ENCODE measurements at regions not wholly inside any gene's neighbourhood (a gene's known extent, or its start where the extent isn't known, plus 50 kb on each side); places are given as distances from the start of the nearest gene placed in this dataset.
A peak's percentile ranks its signal among the peaks of the same experiment; 100 is the strongest.
"Not testable (repeated sequence)": the region's sequence is repeated elsewhere in the genome, so short reads cannot be mapped to it uniquely, and the experiment has no call there.

GRCh38 chr14:38721822-38722431, 381.1 kb downstream of the SEC23A start:
- DNase-seq (ENCODE audit: low read depth in 2 of 3, low spot score in 1 of 3): peak in 2 of 3 donors; percentile 7 to 32

DNA sequence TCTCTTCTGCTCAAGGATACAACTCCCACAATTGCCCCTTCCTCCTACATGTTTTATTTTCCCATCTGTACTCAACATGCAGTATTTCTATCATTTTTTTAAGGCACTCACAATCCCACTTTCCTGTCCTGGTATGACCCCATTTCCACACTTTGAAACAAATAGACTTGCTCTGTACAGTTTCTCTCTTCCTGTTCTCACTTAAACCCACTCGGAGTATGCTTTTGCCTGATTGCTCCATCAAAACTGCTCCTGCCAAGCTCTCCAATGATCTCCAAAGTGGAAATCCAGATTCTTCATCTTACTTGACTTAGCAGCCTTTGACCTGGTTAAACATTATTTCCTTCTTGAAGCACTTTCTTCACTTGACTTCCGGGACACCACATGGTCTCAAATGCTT, 384.5 kb downstream of the SEC23A start:
- no peak for DNase-seq (ENCODE audit: low read depth in 2 of 3, low spot score in 1 of 3)

GRCh38 chr14:38716926-38717325, 386.1 kb downstream of the SEC23A start:
- DNase-seq (ENCODE audit: low read depth in 2 of 3, low spot score in 1 of 3): no peak

DNA sequence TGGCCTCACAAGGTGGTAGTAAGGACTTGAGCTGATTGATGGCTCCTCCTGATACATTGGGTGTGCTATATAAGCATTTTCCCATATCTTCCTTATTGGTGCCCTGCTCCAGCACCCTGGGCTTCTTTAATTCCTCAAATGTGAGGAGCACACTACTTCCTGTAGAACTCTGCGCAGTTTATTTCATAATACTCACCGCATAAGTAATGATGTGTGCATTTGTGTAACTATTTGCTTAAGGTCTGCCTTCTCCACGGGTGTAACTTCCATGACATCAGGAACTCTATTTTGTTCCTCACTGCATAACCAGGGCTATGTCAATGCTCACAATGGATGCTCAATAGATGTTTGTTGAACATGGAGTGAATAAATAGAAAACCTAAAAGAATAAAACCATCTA, 392.2 kb downstream of the SEC23A start:
- no peak for DNase-seq (ENCODE audit: low read depth in 2 of 3, low spot score in 1 of 3)

DNA sequence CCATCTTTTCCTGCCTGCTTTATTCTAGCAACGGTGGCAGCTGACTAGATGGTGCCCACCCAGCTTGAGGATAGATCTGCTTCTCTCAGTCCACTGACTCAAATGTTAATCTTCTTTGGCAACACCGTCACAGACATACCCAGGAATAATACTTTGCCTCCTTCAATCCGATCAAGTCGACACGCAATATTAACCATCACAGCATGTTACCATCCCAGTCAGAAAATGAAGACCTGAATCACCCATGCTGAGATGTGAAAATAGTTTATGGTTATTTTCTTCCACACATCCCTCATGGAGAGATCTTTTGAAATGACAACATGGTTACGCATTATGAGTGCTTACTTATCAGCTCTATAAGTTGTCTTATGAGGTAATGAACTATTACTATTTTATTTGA, 392.8 kb downstream of the SEC23A start:
- no peak for DNase-seq (ENCODE audit: low read depth in 2 of 3, low spot score in 1 of 3)

DNA sequence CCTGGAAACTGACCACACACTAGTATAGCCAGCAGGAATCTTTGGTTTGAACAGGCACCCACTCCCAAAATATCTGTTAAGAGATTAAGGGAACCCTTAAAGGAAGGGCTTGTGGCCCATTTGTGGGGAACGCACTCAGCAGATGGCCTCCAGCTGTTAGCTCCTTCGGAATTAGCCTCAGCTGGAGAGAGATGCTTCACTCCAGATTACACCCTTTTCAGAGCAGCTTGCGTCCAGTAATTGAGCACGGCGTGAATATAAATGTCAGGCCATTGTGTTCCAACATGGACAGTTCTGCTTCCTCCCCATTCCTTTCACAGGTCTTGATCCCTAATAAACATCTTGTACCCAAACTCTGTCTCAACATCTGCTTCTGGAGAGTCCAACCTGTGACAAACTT, 397.8 kb downstream of the SEC23A start:
- no peak for DNase-seq (ENCODE audit: low read depth in 2 of 3, low spot score in 1 of 3)

GRCh38 chr14:38704220-38704619, 398.8 kb downstream of the SEC23A start:
- DNase-seq (ENCODE audit: low read depth in 2 of 3, low spot score in 1 of 3): no peak

GRCh38 chr14:38696925-38697324, 406.1 kb downstream of the SEC23A start:
- DNase-seq (ENCODE audit: low read depth in 2 of 3, low spot score in 1 of 3): no peak

- no peak for DNase-seq (ENCODE audit: low read depth in 2 of 3, low spot score in 1 of 3)
These were observed 409.6 kb downstream of the SEC23A start for GRCh38 chr14:38693423-38693822.

DNA sequence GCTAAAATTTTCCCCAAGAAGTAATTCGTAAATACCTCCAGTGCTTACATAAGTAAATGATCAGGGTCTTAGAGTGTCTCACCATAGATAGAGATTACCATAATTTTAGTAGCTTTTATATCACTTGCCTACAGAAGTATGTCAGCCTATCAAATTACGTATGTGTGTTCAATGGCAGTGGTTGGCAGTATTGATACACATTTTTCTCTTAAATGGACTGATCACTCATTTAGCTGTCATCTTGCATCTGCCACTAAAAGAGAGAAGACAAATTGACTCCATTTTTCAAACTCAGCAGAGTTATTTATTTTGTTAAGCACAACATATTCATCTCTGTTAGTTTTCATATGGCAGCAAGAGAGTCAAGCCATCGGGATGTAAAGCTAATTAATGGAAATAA, 413.1 kb upstream of the CLEC14A start:
- DNase-seq (ENCODE audit: low read depth in 2 of 3, low spot score in 1 of 3): no peak

- DNase-seq (ENCODE audit: low read depth in 2 of 3, low spot score in 1 of 3): no peak
These were observed 407.5 kb upstream of the CLEC14A start for GRCh38 chr14:38663382-38663781.

DNA sequence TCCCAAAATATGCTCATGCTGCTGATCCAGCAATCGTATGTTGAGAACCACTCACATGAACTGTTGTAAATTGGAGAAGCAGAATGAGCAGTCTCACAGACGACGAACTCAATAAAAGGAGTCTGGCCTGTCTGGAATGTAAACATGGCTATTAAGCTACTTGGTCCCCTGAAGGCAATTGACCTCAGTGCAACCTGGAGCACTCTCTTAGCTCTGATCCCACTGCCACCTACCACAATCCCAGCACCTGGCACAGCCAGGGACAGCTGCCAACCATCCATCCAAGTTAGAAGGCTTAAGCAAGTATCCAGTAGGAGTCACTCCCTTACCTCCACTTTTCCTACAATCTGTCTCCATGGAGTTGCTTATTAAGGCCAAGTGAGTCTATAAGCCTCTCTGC, 406.9 kb upstream of the CLEC14A start:
- DNase-seq (ENCODE audit: low read depth in 2 of 3, low spot score in 1 of 3): no peak

- no peak for DNase-seq (ENCODE audit: low read depth in 2 of 3, low spot score in 1 of 3)
These were observed 390.5 kb upstream of the CLEC14A start for GRCh38 chr14:38646391-38646790.

DNA sequence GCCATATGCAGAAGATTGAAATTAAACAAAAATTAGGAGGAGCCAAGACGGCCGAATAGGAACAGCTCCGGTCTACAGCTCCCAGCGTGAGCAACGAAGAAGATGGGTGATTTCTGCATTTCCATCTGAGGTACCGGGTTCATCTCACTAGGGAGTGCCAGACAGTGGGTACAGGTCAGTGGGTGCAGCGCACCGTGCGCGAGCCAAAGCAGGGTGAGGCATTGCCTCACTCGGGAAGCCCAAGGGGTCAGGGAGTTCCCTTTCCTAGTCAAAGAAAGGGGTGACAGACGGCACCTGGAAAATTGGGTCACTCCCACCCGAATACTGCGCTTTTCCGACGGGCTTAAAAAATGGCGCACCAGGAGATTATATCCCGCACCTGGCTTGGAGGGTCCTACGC, 379.0 kb upstream of the CLEC14A start:
- DNase-seq (ENCODE audit: low read depth in 2 of 3, low spot score in 1 of 3): not testable (repeated sequence)

DNA sequence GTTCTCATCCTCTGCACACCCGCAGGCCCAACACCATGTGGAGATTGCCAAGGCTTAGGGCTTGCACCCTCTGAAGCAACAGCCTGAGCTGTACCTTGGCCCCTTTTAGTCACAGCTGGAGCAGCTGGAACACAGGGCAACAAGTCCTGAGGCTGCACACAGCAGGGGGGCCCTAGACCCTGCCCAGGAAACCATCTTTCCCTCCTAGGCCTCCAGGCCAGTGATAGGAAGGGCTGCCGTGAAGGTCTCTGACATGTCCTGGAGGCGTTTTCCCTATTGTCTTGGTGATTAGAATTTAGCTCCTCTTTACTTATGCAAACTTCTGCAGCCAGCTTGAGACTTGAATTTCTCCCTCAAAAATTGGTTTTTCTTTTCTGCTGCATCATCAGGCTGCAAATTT, 373.5 kb upstream of the CLEC14A start:
- DNase-seq (ENCODE audit: low read depth in 2 of 3, low spot score in 1 of 3): no peak

DNA sequence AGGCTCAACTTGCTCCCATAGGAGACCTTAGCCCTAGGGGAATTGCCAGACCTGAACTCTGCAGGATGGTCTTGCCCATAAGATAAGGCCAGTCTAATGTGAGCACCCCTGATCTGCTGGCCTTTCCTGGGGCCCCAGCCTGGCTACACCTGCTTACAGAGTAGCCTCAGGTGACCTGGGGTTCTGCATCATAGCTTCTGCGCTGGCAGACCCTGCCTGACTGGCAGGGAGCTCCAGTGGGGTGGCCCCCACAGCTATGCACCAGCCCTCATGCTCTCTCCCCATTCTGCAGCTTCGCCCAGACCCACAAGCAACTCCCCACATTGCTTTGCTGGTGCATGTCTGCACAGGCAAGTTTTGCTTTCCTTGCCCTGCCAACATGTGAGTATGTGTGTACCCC, 371.3 kb upstream of the CLEC14A start:
- DNase-seq (ENCODE audit: low read depth in 2 of 3, low spot score in 1 of 3): no peak

DNA sequence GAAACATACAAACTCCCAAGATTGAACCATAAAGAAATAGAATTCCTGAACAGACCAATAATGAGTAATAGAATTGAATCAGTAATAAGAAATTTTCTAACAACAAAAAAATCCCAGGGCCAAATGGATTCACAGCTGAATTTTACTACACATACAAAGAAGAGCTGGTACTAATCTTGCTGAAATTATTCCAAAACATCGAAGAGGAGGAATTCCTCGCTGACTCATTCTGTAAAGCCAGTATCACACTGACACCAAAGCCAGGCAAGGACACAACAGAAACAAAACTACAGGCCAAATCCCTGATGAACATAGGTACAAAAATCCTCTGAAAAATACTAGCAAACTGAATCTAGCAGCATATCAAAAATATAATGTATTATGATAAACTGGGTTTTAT, 367.8 kb upstream of the CLEC14A start:
- DNase-seq (ENCODE audit: low read depth in 2 of 3, low spot score in 1 of 3): no peak

DNA sequence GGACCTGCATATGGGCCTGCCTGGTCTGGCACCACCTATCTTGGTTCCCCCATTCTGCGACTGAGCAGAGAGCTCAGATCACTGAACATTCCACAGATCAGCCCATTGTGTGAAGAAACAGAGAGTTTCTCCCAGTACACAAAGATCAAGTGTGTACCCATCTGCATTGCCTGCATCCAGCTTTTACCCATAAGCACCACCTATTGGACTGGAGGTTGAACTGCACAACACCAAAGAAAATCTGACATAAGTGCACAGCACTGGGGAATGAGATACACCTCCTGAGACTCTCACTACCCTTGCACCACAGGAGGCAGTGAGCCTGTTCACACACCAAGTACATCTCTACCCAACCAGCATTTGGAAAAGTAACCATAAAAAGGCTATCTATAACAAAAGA, 362.6 kb upstream of the CLEC14A start:
- no peak for DNase-seq (ENCODE audit: low read depth in 2 of 3, low spot score in 1 of 3)

DNA sequence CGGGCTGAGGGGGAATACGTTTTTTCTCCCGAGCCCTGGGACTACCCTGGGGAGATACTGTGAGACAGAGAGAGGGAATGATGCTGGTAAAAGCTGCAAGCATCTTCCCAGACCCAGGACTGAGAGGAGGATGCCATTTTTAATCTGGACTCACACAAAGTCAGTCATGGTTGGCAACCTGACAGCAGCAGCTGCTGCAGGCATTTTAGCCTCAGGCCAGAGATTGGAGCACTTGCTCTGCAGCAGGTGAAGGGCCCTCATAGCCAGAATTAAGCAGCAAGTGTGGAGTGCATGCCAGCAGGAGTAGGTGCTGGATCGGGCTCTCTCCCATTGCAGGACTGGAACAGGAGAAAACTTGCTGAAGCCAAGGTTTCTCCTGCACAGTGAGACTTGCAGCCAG, 361.1 kb upstream of the CLEC14A start:
- DNase-seq (ENCODE audit: low read depth in 2 of 3, low spot score in 1 of 3): no peak

- DNase-seq (ENCODE audit: low read depth in 2 of 3, low spot score in 1 of 3): no peak
These were observed 356.0 kb upstream of the CLEC14A start for GRCh38 chr14:38611928-38612327.

DNA sequence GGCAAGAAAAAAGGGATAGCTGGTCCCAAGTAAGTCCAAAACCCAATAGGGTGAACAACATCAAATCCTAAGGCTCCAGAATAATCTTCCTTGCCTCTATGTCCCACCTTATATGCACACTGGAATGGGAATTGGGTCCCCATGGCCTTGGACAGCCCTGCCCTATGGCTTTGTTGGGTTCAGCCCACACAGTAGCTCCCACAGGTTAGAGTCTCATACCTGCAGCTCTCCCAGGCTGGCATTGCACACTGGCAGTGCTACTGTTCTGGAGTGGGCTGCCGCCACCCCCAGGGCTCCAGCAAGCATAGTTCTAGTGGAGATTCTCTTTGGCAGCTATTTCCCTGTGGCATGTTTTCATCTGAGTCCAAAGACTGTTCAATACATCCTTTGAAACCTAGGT, 352.4 kb upstream of the CLEC14A start:
- DNase-seq (ENCODE audit: low read depth in 2 of 3, low spot score in 1 of 3): no peak

DNA sequence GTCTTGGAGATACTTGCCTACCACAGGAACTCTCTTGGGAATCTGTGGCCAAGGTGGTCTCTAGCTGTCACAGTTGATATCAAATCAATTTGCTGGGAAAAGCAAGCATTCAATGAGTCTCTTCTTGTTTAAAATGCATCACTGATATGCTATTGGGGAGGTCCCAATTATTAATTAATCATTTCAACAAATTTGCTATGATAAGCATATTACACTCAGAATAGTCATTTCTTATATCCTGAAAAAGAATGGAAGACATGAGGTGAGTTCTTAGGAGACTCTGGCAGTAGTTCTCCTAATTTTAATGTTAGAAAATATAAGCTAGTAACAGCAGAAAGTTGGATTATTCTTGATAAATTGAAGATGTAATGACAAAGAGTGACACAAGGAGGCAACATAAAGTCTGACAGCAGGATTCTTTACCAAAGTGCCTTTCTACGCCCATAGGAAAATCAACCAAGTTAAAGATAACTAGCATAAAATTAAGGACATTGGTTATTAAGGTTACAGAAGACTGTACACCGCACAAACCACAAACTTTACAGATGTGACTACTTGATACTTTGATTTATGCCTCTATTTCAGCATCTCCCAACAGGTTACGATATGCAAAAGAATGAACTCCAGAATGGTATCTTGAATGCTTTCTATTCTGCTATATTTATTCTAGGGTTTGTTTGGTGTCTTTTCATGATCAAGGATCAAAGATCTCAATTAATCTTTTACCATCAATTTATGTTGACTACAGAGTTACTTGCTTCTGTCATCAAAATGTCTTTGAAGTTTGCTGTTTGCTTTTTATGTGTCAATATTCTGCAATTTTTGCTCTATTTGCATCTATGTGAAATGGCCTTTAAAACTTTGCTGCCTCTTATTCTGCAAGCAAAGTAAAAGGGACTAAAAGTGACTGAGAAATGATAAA, 349.6 kb upstream of the CLEC14A start:
- DNase-seq (ENCODE audit: low read depth in 2 of 3, low spot score in 1 of 3): no peak

DNA sequence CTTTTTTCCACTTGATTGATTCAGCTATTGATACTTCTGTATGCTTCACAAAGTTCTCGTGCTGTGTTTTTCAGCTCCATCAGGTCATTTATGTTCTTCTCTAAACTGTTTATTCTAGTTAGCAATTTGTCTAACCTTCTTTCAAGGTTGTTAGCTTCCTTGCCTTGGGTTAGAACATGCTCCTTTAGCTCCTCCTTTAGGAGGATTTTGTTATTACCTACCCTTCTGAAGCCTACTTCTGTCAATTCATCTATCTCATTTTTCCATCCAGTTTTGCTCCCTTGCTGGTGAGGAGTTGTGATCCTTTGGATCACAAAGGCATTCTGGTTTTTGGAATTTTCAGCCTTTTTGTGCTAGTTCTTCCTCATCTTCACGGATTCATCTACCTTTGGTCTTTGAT, 344.7 kb upstream of the CLEC14A start:
- not testable (repeated sequence) for DNase-seq (ENCODE audit: low read depth in 2 of 3, low spot score in 1 of 3)
